LoVo (cell line): ENCODE measurements at regions not wholly inside any gene's neighbourhood (a gene's known extent, or its start where the extent isn't known, plus 50 kb on each side); places are given as distances from the start of the nearest gene placed in this dataset.
"Not testable (repeated sequence)": the region's sequence is repeated elsewhere in the genome, so short reads cannot be mapped to it uniquely, and the experiment has no call there.

Source experiments
- DNase-seq: peaks from one replicate; pipeline ENCODE4 v3.0.0-alpha.2; 2016; ENCODE audit warnings: low spot score

DNA sequence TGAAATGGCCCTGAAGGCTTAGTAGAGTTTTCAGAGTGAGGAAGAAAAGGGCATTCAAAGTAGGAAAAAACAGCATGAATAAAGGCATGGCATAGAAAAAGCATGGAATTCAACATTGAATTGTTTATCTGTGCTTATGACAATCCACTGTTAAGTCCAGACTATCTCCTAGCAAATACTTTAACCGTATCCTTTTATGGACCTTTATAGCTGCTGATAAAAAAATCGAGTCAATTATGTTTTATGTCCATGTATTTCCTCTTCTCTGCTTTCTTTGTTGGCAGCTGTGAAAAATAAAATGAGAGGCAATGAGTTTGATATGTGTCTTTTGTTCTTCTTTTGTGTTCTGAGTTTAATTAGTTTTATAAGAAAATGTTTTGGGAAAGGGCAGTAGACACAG is 70.4 kb downstream of the TDRD15 start:
- no peak for DNase-seq

DNA sequence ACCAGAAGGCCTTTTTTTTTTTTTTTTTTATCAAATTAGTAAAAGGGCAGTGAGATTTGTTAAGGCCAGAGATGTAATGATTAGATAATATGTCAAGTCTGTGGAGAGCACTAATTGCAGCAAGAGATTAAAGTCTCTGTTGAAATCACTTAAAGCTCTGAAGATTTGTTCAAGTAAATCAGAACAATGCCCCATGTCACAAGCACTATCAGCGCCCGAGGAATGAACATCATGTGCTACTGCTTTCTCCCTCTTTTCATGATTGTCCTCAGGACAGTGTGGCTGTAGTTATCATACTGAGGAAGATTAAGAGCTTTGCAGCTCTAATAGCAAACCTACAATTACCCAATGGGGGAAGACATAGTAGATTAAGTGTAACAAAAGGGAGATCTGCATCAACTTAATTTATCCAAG is 71.1 kb downstream of the TDRD15 start:
- DNase-seq, result no peak

DNA sequence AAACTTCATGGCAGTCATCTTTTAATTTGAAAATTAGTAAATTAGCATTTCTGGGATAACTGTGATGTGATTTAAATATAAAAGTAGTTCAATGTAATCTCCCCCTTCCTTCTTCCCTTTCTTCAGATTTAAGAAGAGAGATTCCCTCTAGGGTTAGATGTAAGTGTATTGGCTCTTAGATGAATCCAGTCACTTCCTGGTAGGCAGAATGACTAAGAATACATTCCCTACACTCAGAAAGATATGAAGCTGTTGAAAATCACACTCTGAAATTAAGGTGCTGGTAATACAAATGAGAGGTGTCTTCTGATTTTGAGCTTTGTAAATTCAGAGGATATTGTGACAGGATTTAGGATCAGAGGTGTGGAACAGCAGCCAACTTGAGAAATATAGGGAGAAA is 71.6 kb downstream of the TDRD15 start:
- no peak for DNase-seq

DNA sequence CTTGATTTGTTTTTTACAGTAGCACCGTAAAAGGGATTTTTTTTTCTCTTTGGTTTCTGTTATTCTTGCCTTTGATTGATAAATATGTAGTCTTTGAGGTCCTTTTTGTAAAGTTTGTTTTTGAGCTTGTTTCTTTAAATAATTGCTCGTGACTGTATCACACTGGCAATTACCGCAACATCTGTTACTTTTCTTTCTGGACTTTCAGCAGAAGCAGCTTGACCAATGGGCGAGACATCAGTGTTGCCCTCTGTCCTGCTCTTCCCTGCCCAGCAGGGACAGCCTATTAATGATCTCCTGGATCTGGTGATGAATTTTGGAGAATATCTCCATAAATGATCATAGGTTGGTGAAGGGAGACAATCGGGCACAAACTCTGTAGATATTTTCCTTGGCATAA is 74.9 kb downstream of the TDRD15 start:
- no peak for DNase-seq

DNA sequence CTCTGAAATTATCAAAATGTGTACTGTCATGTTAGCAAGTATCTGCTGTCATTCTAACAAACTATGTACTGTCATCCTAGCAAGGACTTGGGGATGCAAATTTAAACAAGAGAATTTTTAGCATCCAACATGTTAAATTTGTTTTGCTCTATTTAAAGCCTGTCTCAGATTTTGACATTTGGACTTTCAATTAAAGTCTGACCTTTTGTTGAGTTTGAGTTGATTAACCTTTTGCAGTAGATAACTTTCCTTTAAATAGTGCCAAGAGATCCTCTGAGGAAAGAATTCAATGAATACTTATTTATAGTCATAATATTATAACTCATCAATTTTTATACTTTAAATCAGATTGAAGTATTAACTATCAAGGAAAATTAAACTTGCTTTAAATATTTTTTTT is 80.2 kb downstream of the TDRD15 start:
- no peak for DNase-seq

DNA sequence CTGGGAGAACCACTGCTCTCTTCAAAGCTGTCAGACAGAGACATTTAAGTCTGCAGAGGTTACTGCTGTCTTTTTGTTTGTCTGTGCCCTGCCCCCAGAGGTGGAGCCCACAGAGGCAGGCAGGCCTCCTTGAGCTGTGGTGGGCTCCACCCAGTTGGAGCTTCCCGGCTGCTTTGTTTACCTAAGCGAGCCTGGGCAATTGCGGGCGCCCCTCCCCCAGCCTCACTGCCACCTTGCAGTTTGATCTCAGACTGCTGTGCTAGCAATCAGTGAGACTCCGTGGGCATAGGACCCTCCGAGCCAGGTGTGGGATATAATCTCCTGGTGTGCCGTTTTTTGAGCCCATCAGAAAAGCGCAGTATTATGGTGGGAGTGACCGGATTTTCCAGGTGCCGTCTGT is 90.3 kb downstream of the TDRD15 start:
- DNase-seq, result not testable (repeated sequence)

DNA sequence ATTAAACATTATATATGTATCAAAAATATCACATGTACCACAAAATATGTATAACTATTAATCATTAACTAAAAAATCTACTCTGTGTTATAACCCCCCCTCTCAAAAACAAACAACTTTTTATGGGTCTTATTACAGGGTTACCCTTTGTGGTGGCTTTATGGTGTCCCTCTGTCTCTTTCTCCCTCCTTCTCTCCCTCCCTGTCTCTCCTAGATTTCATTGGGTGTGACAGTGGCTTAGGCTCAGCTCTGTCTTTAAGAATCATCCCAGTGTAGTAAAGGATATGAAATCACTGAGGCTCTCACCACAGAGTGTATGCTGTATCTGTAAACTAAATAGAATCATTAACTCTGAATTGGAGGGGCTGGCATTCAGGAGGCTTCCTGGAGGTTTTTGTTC is 93.7 kb downstream of the TDRD15 start:
- DNase-seq, result no peak

DNA sequence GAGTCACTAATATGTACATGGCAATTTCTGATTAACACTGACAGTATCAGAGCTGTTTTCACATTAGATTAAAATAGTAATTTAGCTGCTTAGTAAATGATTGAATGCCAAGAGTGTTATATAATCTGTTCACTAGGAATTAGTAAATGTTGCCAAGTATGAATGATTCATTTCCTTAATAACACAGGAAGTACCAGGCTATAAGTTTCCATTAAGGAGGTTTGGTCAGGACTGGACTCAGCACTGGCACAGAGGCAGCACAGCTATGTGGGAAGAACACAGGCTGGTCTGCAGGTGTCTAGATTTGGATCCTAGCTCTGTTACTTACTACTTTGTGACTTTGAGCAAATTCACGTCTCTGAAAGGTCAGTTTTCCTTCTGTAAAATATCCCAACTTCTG is 97.2 kb downstream of the TDRD15 start:
- DNase-seq, result no peak

DNA sequence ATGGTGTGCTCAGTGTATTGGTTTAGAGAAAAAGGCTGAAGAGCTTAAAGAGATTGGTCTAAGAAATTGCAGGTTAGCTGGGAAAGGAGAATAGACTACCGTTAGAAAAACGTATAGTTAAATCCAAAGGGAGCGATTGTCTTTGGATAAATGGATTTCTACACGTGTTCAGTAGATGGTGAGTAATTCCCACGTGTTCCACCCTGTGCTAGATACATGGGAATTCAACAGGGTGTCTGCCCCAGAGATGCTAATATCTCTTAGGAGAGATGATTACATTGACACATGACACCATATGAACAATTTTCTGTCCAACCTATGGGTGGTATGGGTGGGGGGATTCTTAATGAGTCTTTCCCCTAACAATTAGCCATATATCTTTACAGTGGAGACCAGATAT is 99.8 kb downstream of the TDRD15 start:
- no peak for DNase-seq

DNA sequence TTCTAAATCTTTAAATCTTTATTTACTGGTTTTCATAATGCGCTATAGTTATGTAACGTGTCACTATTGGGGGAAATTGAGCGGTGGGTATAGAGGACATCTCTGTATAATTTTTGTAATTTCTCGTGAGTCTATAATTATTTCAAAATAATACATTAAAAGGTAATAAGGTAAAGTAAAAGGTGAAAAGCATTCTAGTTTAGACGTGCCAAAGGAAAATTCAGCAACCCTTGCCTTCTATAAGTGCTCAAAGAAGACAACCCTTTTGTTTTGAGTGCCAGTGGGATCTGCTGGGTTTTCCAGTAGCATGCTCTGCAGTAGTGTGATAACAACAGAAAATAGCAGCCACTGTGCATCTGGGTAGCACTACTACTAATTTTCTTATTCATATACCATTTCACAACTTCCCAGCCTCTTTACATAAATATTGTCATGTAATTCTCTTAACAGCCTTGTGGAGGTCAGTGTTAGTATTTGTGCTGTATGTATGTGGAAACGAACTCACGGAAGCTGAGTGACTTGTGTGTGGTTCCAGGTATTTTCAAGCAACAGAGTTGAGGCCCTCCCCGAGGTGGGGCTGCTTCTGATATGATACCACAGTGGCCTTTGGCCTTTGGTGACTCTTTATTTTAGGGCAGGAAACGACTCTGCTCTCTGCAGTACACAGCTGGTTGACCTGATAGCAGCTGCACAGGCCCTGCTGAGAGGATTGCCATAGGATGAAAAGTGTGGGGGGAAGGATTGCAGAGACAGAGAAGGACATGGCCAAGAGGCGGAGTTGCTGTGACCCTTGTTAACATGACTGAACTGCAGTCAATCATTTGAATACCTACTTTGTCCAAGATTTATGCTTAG is 104.5 kb downstream of the TDRD15 start:
- no peak for DNase-seq

DNA sequence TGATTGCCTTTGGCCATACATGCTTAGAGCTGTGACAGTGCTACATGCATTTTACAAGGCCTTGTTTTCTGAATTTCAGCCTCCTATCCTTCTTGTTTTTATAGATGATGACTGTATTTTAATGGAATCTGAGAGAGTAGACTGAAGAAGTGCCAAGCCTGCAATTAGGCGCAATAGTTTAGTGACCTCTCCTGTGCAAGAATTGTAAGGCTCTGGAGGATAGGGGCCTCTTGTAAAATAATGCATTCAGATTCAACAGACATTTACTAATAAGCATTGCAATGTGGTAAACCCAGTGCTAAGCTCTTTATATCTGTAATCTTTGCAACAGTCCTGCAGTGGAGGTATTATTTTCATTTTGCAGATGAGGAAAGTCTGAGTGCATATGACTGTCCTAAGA is 105.5 kb downstream of the TDRD15 start:
- DNase-seq, result no peak

DNA sequence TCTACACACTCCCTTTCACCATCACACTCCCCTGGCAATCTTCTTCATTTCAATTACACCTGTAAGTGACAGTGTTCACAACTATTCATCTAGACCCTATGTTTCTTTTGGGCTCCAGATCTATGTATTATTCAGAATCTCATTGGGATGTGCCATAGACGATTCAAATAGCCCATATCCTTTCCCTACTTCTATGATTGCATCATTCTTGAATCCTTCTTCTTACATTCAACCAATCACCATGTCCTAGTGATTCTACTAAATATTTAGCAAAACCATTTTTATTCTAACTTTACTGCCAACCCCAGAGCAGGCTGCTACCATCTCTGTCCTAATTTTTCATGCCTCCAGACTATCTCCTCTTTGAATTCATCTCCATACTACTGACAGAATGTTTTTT is 106.4 kb downstream of the TDRD15 start:
- no peak for DNase-seq

DNA sequence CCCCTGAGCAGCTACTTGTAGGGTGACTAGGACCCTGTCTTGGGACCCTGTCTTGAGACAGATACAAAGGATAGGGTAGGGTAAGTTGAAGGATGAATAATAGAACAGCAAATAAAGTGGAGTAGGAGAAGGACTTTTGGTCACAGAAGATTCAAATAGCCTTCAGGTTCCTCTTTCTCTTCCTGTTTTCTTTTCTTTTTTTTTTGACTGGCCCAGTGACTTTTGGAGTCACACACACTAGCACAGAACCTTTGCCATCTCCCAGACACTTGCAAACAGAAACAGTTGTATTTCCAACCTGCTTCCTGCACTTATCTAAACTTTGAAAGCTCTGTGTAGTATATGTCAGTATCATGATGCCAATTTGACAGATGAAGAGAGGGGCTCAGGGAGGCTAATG is 108.2 kb downstream of the TDRD15 start:
- DNase-seq, result no peak

DNA sequence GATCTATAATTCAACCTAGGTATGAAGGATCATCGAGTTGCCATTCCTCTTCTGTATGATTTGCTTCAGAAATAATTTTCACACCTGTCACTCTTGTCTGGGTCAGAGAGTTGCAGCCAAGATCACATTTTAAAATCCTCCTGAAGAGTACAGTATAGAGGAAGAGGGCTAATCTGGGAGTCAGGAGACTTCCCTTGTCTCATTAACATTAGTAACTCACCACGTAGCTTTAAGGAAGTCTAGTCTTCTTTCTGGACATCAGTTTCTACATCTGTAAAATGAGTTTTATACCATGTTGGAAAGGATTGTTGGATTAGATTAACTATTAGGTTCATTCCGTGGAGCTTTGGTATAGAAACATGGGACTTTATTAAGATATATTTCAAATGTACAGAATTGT is 109.4 kb downstream of the TDRD15 start:
- DNase-seq, result no peak

DNA sequence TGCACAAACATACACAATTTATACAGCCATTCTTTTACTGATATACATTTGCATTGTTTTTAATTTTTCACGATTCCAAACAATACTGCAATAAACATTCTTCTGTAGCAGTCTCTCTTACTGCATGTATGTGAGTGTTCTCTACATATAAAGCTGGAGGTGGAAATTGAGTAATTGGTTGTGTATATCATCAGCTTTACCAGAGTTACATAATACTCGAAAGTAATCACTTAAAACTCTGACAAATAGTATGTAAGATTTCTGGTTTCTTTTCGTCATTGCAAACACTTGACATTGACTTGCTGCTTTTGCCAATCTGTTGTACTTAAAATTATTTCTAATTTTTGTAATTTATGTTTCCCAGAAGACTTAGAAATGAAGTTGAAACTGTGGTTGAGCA is 110.2 kb downstream of the TDRD15 start:
- DNase-seq, result no peak

DNA sequence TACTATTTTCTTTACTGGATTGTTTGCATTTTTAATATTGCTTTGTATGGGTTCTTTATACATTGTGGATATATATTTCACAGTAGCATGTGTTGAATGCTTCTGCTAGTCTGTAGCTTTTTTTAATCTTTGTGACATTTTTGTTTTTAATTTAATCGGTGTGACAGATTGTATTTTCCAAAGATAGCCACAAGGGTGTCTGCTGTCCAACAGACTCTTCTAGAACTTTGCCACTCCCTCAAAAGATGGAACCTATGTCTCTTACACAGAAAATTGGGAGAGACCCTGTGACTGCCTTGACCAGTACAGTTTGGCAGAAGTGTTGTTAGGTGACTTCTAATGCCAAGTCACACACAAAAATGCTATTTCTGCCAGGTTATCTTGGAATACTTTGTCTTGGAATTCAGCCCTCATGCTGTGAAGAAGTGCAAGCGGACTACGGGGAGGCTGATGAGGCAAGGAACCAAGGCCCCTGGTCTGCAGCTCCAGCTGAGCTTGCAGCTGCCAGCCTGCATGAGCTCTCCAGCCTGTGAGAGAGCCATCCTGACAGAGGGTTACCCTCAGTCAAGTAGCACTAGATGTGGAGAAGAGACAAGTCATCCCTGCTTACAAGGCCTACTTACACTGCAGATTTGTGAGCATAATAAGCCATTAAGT is 110.8 kb downstream of the TDRD15 start:
- DNase-seq, result no peak

DNA sequence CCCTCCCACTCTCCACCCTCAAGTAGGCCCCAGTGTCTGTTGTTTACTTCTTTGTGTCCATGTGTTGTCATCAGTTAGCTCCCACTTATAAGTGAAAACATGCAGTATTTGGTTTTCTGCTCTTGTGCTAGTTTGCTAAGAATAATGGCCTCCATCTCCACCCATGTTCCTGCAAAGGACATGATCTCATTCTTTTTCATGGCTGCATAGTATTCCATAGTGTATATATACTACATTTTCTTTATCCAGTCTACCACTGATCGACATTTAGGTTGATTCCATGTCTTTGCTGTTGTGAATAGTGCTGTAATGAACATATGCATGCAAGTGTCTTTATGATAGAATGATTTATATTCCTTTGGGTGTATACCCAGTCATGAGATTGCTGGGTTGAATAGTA is 116.0 kb downstream of the TDRD15 start:
- DNase-seq, result not testable (repeated sequence)

DNA sequence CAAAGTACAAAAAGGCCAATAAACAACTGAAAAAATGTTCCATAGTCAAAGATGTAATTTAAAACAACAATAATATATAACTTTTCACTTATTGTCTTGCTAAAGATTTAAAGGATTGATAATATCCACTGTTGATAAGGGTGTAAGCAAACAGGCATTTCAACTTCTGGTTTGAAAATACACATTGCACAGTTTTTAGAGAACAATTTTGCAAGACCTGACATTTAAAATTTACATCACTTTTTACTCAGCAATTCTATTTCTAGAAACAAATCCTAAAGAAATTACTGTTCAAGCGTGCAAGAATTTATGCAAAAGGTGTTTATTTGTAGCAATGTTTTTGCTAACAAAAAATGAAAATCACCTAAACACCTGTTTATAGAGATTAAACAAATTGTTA is 120.4 kb downstream of the TDRD15 start:
- no peak for DNase-seq

DNA sequence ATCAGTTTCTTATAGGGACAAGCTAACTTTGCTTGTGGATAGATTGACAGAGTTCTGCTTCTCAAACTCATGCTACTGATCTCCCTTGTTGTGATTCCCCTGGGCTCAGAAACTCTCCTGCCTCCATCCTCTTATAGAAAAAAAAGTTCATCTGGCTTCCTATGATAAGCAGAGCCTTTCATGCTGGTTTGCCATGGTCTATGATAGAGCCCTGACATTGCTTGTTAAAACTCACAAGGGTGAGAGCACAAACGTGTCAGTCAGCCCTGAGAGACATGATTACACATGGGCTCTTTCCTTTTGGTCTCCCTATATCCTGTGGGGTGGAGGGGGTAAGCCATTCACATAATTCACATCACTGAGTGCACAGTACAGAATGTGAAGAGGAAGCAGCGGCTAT is 121.8 kb downstream of the TDRD15 start:
- no peak for DNase-seq

DNA sequence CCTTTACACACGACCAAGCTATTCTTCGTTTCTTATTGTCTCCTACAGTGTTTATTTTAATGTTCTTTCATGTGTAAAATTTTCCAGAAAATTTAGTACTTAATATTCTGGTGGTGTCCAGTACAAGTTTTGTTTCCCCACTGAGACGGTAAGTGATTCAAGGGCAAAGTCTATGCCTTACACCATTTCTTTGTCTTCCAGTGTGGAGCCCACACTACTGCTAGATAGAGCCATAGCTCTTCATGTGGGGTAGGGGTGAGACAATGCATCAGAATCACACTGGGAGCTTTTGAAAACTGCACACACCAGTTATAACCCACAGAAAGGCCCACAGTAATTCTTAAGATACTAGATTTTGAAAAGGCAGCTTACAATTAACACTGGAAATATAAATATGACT is 125.6 kb downstream of the TDRD15 start:
- DNase-seq, result no peak

DNA sequence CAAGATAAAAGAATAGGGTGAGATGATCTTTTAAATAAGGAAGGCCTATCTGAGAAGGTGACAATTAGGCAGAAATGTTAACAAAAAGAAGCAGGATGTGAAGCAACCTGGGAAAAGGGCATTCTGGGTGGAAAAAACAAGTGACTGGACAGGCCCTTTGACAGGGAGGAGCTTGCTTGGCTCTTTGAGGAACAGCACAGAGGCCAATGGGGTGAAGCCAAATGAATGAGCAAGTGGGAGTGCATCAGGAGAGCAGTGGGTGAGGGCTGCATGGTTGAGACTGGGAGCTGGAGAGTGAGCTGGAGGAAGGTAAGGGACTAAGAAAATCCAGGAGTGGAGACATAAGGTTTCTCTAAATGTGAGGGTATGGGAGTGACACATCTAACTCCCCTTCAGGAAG is 126.9 kb downstream of the TDRD15 start:
- no peak for DNase-seq

DNA sequence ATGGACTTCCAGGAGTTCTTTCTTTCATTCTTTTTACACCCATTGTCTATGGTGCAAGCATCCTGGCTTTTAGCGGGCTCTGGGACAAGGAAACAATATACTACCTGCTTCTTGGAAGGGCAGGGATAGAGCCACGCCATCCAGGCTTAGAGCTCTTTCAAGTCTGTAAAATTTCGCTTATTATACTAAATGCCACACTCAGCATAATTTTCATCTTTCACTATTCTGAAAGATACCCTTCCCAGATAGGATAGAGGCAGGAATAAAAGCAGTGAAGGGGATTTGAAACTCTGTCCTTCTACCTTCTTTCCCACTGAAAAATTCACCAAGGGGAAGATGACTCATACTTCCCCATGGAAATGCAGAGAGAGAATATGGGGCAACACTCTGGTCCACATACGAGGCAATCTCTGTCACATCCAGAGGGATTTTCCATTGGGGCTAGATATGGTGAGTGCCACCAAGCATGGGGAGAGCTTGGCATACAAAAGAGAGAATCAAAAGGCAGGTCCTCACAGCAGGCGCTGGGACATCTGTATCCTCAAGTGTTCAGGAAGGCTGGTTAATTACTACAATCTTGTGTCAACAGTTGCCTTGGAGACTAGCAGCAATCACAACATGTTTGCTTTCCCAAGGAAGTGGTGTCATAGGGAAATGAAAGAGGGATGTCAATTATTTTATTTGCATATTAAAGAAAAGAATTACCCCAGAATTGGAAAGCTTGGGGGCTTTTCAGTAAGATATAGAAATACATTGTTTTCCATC is 127.6 kb downstream of the TDRD15 start:
- DNase-seq, result no peak
